Thyroid gland (tissue), 4 donors: ENCODE measurements at regions not wholly inside any gene's neighbourhood (a gene's known extent, or its start where the extent isn't known, plus 50 kb on each side); places are given as distances from the start of the nearest gene placed in this dataset.
"Not testable (repeated sequence)": the region's sequence is repeated elsewhere in the genome, so short reads cannot be mapped to it uniquely, and the experiment has no call there.

Experiments
- DNase-seq, 2 donors: peaks; one replicate each; pipeline ENCODE4 v3.0.0-alpha.2; 2019
- H3K27ac ChIP-seq, 3 donors: fragments of 200-600 bp; sonication (generic); 1 replicate in 2 of 3; 2 replicates in 1 of 3; pipeline ENCODE4 v1.5.1; 2016 to 2019; ENCODE audit warnings: mild to moderate bottlenecking in 1 of 3, moderate library complexity in 1 of 3
- H3K27me3 ChIP-seq: fragments of 200-600 bp; sonication (generic); one replicate; pipeline ENCODE4 v1.5.1; 2019
- H3K36me3 ChIP-seq, 2 donors: fragments of 200-600 bp; sonication (generic); one replicate each; pipeline ENCODE4 v1.5.1; 2016 to 2019
- H3K4me1 ChIP-seq, 2 donors: fragments of 200-600 bp; sonication (generic); one replicate each; pipeline ENCODE4 v1.5.1; 2017 to 2019
- H3K4me3 ChIP-seq, 3 donors: fragments of 200-600 bp; sonication (generic); replicated peaks in 1 of 3; 1 replicate in 2 of 3; 2 replicates in 1 of 3; pipeline ENCODE4 v1.5.1; 2016; ENCODE audit warnings: mild to moderate bottlenecking in 1 of 3
- H3K9me3 ChIP-seq: fragments of 200-600 bp; sonication (generic); one replicate; pipeline ENCODE4 v1.5.1; 2017
- CTCF ChIP-seq, 6 experiments: fragments of 200-600 bp in 3 of 6; fragments of 450-650 bp in 3 of 6; sonication (generic) in 3 of 6; IDR thresholded peaks; one replicate each; pipeline ENCODE4 v1.5.1; 2016 to 2019; ENCODE audit warnings: antibody characterized with exemption in 6 of 6, mild to moderate bottlenecking in 2 of 6, inconsistent platforms in 1 of 6, moderate library complexity in 1 of 6
- POLR2A ChIP-seq, 2 donors: fragments of 450-650 bp; IDR thresholded peaks; one replicate each; pipeline ENCODE4 v1.6.1; 2017; ENCODE audit warnings: antibody characterized with exemption in 2 of 2, mild to moderate bottlenecking in 2 of 2, moderate library complexity in 1 of 2
- WGBS, 2 donors: methylation state at CpG; one replicate each; pipeline ENCODE4 v1.1.5; 2017; 5-methylcytosine and 5-hydroxymethylcytosine counted together
- intact Hi-C: fragments of 100-400 bp; cut with DNase I; formaldehyde crosslinking; loops from one replicate; pipeline ENCODE4 v1.15.1; 2023

DNA sequence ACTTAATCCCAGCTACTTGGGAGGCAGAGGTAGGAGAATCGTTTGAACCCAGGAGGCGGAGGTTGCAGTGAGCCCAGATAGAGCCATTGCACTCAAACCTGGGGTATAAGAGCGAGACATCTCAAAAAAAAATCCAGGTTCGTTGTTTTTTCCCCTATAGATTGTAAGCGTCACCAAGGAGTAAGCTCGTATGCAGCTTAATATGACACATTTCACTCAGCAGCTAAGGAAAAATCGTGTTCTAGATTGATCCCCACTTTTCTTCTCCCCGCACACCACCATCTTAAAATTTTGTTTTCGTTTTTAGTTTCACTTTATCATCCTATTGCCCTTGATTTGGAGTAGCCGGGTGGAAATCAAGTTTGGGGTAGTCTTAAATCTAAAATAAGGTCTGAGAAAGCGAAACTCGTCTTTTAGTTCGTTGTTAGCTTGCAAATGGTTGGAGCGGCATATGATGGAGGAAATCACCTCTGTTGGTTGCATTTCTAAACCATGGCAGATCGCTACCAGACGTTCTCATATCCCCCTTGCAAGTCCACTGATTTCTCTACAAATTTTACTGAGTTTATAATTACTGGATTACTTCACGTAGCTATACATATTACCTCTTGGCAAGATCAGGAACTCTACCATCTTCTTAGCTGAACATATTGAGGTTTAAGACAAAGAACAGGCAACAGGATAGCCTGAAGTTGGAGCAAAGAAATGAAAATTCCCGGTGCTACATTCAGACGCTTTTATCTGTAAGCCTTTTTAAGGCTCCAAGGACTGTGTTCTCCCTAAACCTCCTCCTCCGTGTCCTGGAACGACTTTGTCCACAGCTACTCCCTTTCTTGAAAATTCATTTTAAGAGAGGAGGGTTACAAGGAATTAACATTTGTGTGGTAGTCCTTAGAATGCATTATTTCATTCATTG, 91.1 kb upstream of the BTN3A2 start:
- H3K4me1 ChIP-seq, result peaks cover 5 to 6% of the 10 kb centered on the region in 2 donors
- no peaks in the 10 kb centered on the region for H3K36me3 ChIP-seq
- H3K4me3 ChIP-seq, result peak overlapping the region in 2 of 3 donors; percentile 34 to 37
- 7 to 10% methylated on average over 21 of the region's 21 CpGs for WGBS, 2 donors
- peak overlapping the region; percentile 83 to 97 (median 88) for H3K27ac ChIP-seq
- no peaks in the 10 kb centered on the region for H3K27me3 ChIP-seq
- DNase-seq, result no peak
- no peaks in the 10 kb centered on the region for H3K9me3 ChIP-seq
- no peak for TF ChIP-seq CTCF (IDR thresholded peaks at IDR 0.05)
- TF ChIP-seq POLR2A (IDR thresholded peaks at IDR 0.05), result no peak
- intact Hi-C loops, result loop anchor here (10.0 kb wide), 1 partner anchor 59 kb away; a partner anchor contains a TSS

- no peaks in the 10 kb centered on the region for H3K9me3 ChIP-seq
- H3K4me1 ChIP-seq, result peaks cover 5 to 6% of the 10 kb centered on the region in 2 donors
- no peak for DNase-seq
- intact Hi-C loops, result loop anchor here (5.0 to 10.0 kb wide), 2 partner anchors 33 to 61 kb away; a partner anchor contains a TSS
- no peaks in the 10 kb centered on the region for H3K36me3 ChIP-seq
- no peak overlapping the region for H3K27ac ChIP-seq
- no peak for TF ChIP-seq CTCF (IDR thresholded peaks at IDR 0.05)
- no peak for TF ChIP-seq POLR2A (IDR thresholded peaks at IDR 0.05)
- H3K4me3 ChIP-seq, result no peak overlapping the region
- H3K27me3 ChIP-seq, result no peaks in the 10 kb centered on the region
- WGBS, 2 donors, result 84 to 92% methylated on average over 2 of the region's 2 CpGs
These were observed 89.3 kb upstream of the BTN3A2 start for GRCh38 chr6:26275663-26276062.

- no peak for TF ChIP-seq POLR2A (IDR thresholded peaks at IDR 0.05)
- TF ChIP-seq CTCF (IDR thresholded peaks at IDR 0.05), result no peak
- no peaks in the 10 kb centered on the region for H3K27me3 ChIP-seq
- no peak overlapping the region for H3K4me3 ChIP-seq
- 80 to 85% methylated on average over 6 of the region's 6 CpGs for WGBS, 2 donors
- H3K9me3 ChIP-seq, result no peaks in the 10 kb centered on the region
- intact Hi-C loops, result loop anchor here (5.0 to 10.0 kb wide), 2 partner anchors 35 to 62 kb away; a partner anchor contains a TSS
- DNase-seq, result no peak
- H3K36me3 ChIP-seq, result no peaks in the 10 kb centered on the region
- H3K4me1 ChIP-seq, result peaks cover 0 to 4% of the 10 kb centered on the region in 2 donors
- no peak overlapping the region for H3K27ac ChIP-seq
These were observed 88.0 kb upstream of the BTN3A2 start for GRCh38 chr6:26276841-26277648.

DNA sequence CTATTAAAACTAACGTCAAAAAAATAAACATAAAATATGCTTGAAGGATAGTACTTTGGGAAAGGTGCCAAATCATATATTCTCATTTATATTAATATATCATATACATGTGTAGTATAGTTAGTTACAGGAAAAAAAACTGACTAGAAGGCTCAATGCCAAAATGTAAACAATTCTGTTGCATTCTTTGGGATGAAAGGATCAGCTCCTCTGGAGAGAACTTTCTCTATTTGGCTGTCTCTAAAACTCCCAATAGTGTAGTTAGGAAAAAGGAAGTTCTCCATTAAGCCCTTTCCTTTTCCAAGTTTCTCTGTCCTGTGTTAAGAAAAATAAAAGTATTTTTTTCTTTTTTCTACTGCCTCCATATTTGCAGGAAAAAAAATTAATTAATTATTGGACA, 86.5 kb upstream of the BTN3A2 start:
- no peak for DNase-seq
- Histone ChIP-seq H3K4me3 (no peak overlapping the region), H3K4me1 (peaks cover 6 to 7% of the 10 kb centered on the region in 2 donors), H3K27me3 (no peaks in the 10 kb centered on the region), H3K36me3 (no peaks in the 10 kb centered on the region), H3K9me3 (no peaks in the 10 kb centered on the region), H3K27ac (no peak overlapping the region)
- no peak for TF ChIP-seq POLR2A (IDR thresholded peaks at IDR 0.05)
- no peak for TF ChIP-seq CTCF (IDR thresholded peaks at IDR 0.05)
- intact Hi-C loops, result loop anchor here (5.0 to 10.0 kb wide), 2 partner anchors 36 to 64 kb away; a partner anchor contains a TSS
- WGBS, 2 donors, result 64 to 66% methylated on average over 1 of the region's 1 CpG

GRCh38 chr6:26279371-26279770, 85.6 kb upstream of the BTN3A2 start:
- peaks cover 13 to 14% of the 10 kb centered on the region in 2 donors for H3K4me1 ChIP-seq
- intact Hi-C loops, result loop anchor here (5.0 to 10.0 kb wide), 2 partner anchors 37 to 65 kb away; a partner anchor contains a TSS
- 93 to 95% methylated on average over 5 of the region's 5 CpGs for WGBS, 2 donors

More at GRCh38 chr6:26279371-26279770, 85.6 kb upstream of the BTN3A2 start:
- H3K27me3 ChIP-seq, H3K27ac ChIP-seq, H3K36me3 ChIP-seq, H3K9me3 ChIP-seq, DNase-seq, H3K4me3 ChIP-seq: not testable (repeated sequence)
